ENCODE measurements at regions not wholly inside any gene's neighbourhood (a gene's known extent, or its start where the extent isn't known, plus 50 kb on each side); places are given as distances from the start of the nearest gene placed in this dataset.
"Not testable (repeated sequence)": the region's sequence is repeated elsewhere in the genome, so short reads cannot be mapped to it uniquely, and the experiment has no call there.

GRCh38 chrY:26308308-26308707 is 686.4 kb downstream of the CDY1 start:
- H3K4me1 ChIP-seq (replicated peaks in 1 of 2; ENCODE audit: control insufficient read depth in 2 of 2, insufficient read depth in 2 of 2, low read length in 2 of 2); H3K79me2 ChIP-seq (ENCODE audit: control insufficient read depth, insufficient read depth, low read length); intact Hi-C loops (cut with micrococcal nuclease); FAIRE-seq; ATAC-seq; BruUV-seq (replicated peaks); CTCF ChIA-PET (ENCODE audit: low intra/inter-chr PET ratio); in situ Hi-C loops (cut with MboI); H3K27ac ChIP-seq (ENCODE audit: extremely low read depth, low read depth, low read length); H3K9ac ChIP-seq (ENCODE audit: insufficient read depth in 1 of 2, low read depth in 2 of 2, low read length in 2 of 2); H3K27me3 ChIP-seq (ENCODE audit: control insufficient read depth in 2 of 2, insufficient read depth in 2 of 2, low read length in 2 of 2); POLR2A ChIA-PET; H3K9me1 ChIP-seq (ENCODE audit: control insufficient read depth, insufficient read depth, low read length); H3K4me2 ChIP-seq (ENCODE audit: insufficient read depth, low read length); H2AFZ ChIP-seq (ENCODE audit: low read depth, low read length); H4K20me1 ChIP-seq (replicated peaks; ENCODE audit: control insufficient read depth, insufficient read depth, low read length); H3K9me3 ChIP-seq (replicated peaks; ENCODE audit: control insufficient read depth, insufficient read depth, low read depth, low read length); DNase-seq (ENCODE audit: extremely low read depth in 1 of 4, low spot score in 3 of 4); H3K4me3 ChIP-seq; H3K36me3 ChIP-seq (ENCODE audit: control insufficient read depth, insufficient read depth, low read length): not testable (repeated sequence)

- BruUV-seq (replicated peaks); H4K20me1 ChIP-seq (replicated peaks; ENCODE audit: control insufficient read depth, insufficient read depth, low read length); H2AFZ ChIP-seq (ENCODE audit: low read depth, low read length); H3K4me3 ChIP-seq; CTCF ChIA-PET (ENCODE audit: low intra/inter-chr PET ratio); H3K36me3 ChIP-seq (ENCODE audit: control insufficient read depth, insufficient read depth, low read length); H3K27ac ChIP-seq (ENCODE audit: extremely low read depth, low read depth, low read length); H3K27me3 ChIP-seq (ENCODE audit: control insufficient read depth in 2 of 2, insufficient read depth in 2 of 2, low read length in 2 of 2); H3K9me3 ChIP-seq (replicated peaks; ENCODE audit: control insufficient read depth, insufficient read depth, low read depth, low read length); H3K4me2 ChIP-seq (ENCODE audit: insufficient read depth, low read length); FAIRE-seq; in situ Hi-C loops (cut with MboI); H3K79me2 ChIP-seq (ENCODE audit: control insufficient read depth, insufficient read depth, low read length); H3K4me1 ChIP-seq (replicated peaks in 1 of 2; ENCODE audit: control insufficient read depth in 2 of 2, insufficient read depth in 2 of 2, low read length in 2 of 2); ATAC-seq; H3K9ac ChIP-seq (ENCODE audit: insufficient read depth in 1 of 2, low read depth in 2 of 2, low read length in 2 of 2); POLR2A ChIA-PET; intact Hi-C loops (cut with micrococcal nuclease); H3K9me1 ChIP-seq (ENCODE audit: control insufficient read depth, insufficient read depth, low read length): not testable (repeated sequence)
- WGBS (ENCODE audit: insufficient coverage, low coverage, missing lambda C conversion rate): no CpG with 5 or more reads among the region's 2 CpGs
- peak in 1 of 4 experiments; percentile 41 for DNase-seq (ENCODE audit: extremely low read depth in 1 of 4, low spot score in 3 of 4)
Measured at GRCh38 chrY:26315065-26315464, 693.1 kb downstream of the CDY1 start.

- FAIRE-seq; CTCF ChIA-PET (ENCODE audit: low intra/inter-chr PET ratio); POLR2A ChIA-PET: not testable (repeated sequence)
Measured at GRCh38 chrY:26319488-26320202, 697.7 kb downstream of the CDY1 start.

GRCh38 chrY:26322756-26323155 is 700.8 kb downstream of the CDY1 start:
- H3K79me2 ChIP-seq (ENCODE audit: control insufficient read depth, insufficient read depth, low read length); FAIRE-seq; H3K4me3 ChIP-seq; POLR2A ChIA-PET; BruUV-seq (replicated peaks); intact Hi-C loops (cut with micrococcal nuclease); H4K20me1 ChIP-seq (replicated peaks; ENCODE audit: control insufficient read depth, insufficient read depth, low read length); in situ Hi-C loops (cut with MboI); H3K36me3 ChIP-seq (ENCODE audit: control insufficient read depth, insufficient read depth, low read length); H2AFZ ChIP-seq (ENCODE audit: low read depth, low read length); H3K9ac ChIP-seq (ENCODE audit: insufficient read depth in 1 of 2, low read depth in 2 of 2, low read length in 2 of 2); DNase-seq (ENCODE audit: extremely low read depth in 1 of 4, low spot score in 3 of 4); H3K9me3 ChIP-seq (replicated peaks; ENCODE audit: control insufficient read depth, insufficient read depth, low read depth, low read length); H3K4me1 ChIP-seq (replicated peaks in 1 of 2; ENCODE audit: control insufficient read depth in 2 of 2, insufficient read depth in 2 of 2, low read length in 2 of 2); H3K9me1 ChIP-seq (ENCODE audit: control insufficient read depth, insufficient read depth, low read length); CTCF ChIA-PET (ENCODE audit: low intra/inter-chr PET ratio); ATAC-seq; H3K4me2 ChIP-seq (ENCODE audit: insufficient read depth, low read length); H3K27ac ChIP-seq (ENCODE audit: extremely low read depth, low read depth, low read length); H3K27me3 ChIP-seq (ENCODE audit: control insufficient read depth in 2 of 2, insufficient read depth in 2 of 2, low read length in 2 of 2): not testable (repeated sequence)
- WGBS (ENCODE audit: insufficient coverage, low coverage, missing lambda C conversion rate): no CpG with 5 or more reads among the region's 1 CpG

More at GRCh38 chrY:26319488-26320202, 697.7 kb downstream of the CDY1 start:
- H2AFZ ChIP-seq (ENCODE audit: low read depth, low read length); H3K4me1 ChIP-seq (replicated peaks in 1 of 2; ENCODE audit: control insufficient read depth in 2 of 2, insufficient read depth in 2 of 2, low read length in 2 of 2); H3K9me1 ChIP-seq (ENCODE audit: control insufficient read depth, insufficient read depth, low read length); H3K9ac ChIP-seq (ENCODE audit: insufficient read depth in 1 of 2, low read depth in 2 of 2, low read length in 2 of 2); ATAC-seq; H3K4me2 ChIP-seq (ENCODE audit: insufficient read depth, low read length); H3K4me3 ChIP-seq; intact Hi-C loops (cut with micrococcal nuclease); H3K79me2 ChIP-seq (ENCODE audit: control insufficient read depth, insufficient read depth, low read length); BruUV-seq (replicated peaks); H3K27me3 ChIP-seq (ENCODE audit: control insufficient read depth in 2 of 2, insufficient read depth in 2 of 2, low read length in 2 of 2); H3K36me3 ChIP-seq (ENCODE audit: control insufficient read depth, insufficient read depth, low read length); DNase-seq (ENCODE audit: extremely low read depth in 1 of 4, low spot score in 3 of 4); H3K9me3 ChIP-seq (replicated peaks; ENCODE audit: control insufficient read depth, insufficient read depth, low read depth, low read length); H4K20me1 ChIP-seq (replicated peaks; ENCODE audit: control insufficient read depth, insufficient read depth, low read length); in situ Hi-C loops (cut with MboI); H3K27ac ChIP-seq (ENCODE audit: extremely low read depth, low read depth, low read length): not testable (repeated sequence)
- WGBS (ENCODE audit: insufficient coverage, low coverage, missing lambda C conversion rate): no CpG with 5 or more reads among the region's 2 CpGs

All from K562 (cell line).